Peyer's patch (tissue), 4 donors: ENCODE measurements at regions not wholly inside any gene's neighbourhood (a gene's known extent, or its start where the extent isn't known, plus 50 kb on each side); places are given as distances from the start of the nearest gene placed in this dataset.

Source experiments
- CTCF ChIP-seq, 6 experiments: fragments of 450-650 bp in 4 of 6; fragments of 200-600 bp in 2 of 6; sonication (generic) in 1 of 6; IDR thresholded peaks; one replicate each; pipeline ENCODE4 v1.5.1; 2017 to 2019; ENCODE audit warnings: antibody characterized with exemption in 6 of 6, mild to moderate bottlenecking in 3 of 6, moderate library complexity in 1 of 6
- POLR2A ChIP-seq, 2 donors: fragments of 450-650 bp; IDR thresholded peaks; one replicate each; pipeline ENCODE4 v1.5.1; 2017; ENCODE audit warnings: antibody characterized with exemption in 2 of 2, mild to moderate bottlenecking in 2 of 2, moderate library complexity in 2 of 2

DNA sequence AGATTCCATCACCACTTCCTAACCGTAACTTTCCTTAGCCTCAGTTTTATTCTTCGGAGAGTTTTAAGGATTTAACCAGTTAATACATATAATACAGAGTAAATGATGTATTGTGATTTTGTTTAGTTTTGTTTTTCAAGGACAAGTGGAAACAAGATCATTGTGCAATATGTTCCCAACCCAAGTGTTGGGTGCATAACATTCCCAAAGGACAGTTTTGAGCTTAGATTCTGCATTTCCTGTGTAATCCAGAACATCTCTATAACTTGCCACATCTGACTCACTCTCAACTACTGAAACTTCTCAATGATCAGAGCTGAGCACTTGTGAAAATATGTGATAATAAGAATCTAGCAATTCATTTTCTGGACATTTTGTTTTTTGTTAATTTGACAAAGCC lies 466.1 kb upstream of the PPP2R3A start:
- no peak for TF ChIP-seq CTCF (IDR thresholded peaks at IDR 0.05)
- no peak for TF ChIP-seq POLR2A (IDR thresholded peaks at IDR 0.05)
